GM21717 (cell line): ENCODE measurements at regions not wholly inside any gene's neighbourhood (a gene's known extent, or its start where the extent isn't known, plus 50 kb on each side); places are given as distances from the start of the nearest gene placed in this dataset.
A peak's percentile ranks its signal among the peaks of the same experiment; 100 is the strongest.
"Not testable (repeated sequence)": the region's sequence is repeated elsewhere in the genome, so short reads cannot be mapped to it uniquely, and the experiment has no call there.

Source experiments
- ATAC-seq: cut with Tn5 transposase; IDR thresholded peaks from one replicate; pipeline ENCODE4 v1.9.1; 2021; ENCODE audit warnings: mild to moderate bottlenecking, moderate library complexity; ENCODE audit not compliant: unreplicated experiment

DNA sequence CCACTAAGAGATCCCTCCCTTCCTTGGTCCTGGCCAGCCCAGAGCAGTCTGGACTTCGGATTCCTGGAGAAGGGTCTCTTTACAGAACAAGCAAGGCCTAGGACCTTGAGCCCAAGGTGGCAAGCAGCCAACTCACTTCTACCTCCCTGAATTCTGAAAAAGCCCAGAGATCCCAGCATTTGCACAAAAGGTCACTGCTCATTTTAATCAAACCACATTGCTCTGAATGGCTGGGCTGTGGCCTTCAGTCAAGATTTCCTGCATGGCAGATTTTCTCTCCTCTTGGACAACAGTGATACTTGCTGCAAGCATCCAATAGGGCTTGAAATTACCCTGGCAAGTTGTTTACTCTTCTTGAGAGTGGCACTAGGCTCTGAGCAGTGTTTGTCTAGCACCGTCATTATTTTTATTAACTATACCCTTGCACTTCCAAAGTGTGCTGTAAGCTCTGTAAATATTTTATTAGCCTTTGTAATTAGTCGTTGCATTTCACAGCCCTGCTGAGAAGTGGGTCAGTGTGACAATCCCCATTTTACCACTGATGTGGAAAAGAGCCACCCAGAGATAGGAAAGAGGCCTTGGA is 274.7 kb upstream of the CTNNB1 start:
- no peak for ATAC-seq

- no peak for ATAC-seq
Measured at GRCh38 chr3:40925231-40925630, 274.1 kb upstream of the CTNNB1 start.

DNA sequence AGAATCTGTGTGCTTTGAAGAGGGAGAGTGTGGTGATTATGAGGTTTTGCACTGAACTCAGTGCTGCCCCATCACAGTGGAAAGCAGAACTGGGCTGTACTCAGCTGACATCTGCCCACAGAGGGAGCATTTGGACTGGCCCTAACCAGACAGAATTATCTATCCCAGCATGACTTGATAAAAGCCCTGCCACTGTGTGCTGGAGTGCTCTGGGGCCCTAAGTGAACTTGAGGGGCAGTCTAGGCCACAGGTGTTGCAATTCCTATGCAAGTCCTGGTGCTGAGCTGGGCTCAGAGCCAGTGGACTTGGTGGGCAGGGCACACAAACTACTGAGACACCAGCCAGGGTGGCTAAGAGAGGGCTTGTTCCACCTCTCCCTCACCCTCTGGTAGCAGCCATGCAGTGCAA is 269.2 kb upstream of the CTNNB1 start:
- no peak for ATAC-seq

- no peak for ATAC-seq
Measured at GRCh38 chr3:40930756-40931155, 268.5 kb upstream of the CTNNB1 start.

DNA sequence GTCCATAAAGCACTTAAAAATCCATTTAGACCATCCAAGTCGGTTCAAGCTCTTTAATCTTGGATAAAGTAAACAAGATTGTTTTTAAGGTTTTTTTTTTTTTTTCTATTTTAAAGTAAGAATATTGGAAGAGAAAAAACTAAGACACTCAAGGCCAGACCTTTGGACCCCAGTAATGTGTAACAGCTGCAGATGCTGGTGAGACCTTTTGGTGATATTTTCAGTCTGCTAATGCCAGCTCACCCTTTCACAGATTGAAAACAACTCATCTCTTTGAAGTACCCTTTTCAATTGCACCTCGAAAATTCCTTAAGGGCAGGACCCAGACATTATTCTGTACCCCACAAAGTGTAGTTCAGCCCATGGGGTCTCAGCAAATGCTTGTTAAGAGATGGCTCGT is 260.7 kb upstream of the CTNNB1 start:
- no peak for ATAC-seq

GRCh38 chr3:40939030-40939740 is 260.1 kb upstream of the CTNNB1 start:
- ATAC-seq: no peak

DNA sequence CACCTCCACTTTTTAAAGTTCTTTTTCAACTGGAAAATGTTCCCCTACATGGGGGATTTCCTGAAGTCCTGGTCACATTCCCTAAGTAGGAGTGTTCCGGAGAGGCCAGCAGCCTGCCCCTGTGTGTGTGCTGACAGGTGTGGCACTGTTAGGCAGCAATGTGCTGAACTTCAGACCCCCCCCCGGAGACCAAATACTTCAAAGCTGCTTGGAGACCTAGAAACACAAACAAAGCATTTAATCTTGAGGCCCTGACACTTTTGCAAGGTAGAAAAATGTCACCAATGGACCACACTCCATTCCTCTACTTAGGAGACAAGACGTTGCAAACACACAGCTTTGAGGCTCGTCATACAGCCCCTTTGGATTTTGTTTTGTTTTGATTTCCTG is 259.6 kb upstream of the CTNNB1 start:
- ATAC-seq: no peak

DNA sequence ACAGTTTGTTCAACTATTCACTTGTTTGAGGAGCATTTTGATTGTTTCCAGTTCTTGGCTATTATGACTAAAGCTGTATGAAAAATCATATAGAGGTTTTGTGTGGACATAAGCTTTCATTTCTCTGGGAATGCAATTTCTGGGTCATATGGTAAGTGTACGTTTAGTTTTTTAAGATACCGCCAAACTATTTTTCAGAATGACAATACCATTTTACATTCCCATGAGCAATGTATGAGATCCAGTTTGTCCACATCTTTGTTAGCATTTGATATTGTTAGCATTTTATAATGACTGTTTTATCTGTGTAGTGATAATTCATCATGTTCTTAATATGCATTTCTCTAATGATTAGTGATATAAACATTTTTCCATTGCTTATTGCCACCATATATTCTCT is 258.7 kb upstream of the CTNNB1 start:
- ATAC-seq: no peak

DNA sequence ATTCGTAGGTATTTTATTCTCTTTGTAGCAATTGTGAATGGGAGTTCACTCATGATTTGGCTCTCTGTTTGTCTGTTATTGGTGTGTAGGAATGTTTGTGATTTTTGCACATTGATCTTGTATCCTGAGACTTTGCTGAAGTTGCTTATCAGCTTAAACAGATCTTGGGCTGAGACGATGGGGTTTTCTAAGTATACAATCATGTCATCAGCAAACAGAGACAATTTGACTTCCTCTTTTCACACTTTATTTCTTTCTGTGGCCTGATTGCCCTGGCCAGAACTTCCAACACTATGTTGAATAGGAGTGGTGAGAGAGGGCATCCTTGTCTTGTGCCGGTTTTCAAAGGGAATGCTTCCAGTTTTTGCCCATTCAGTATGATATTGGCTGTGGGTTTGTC is 252.3 kb upstream of the CTNNB1 start:
- ATAC-seq: not testable (repeated sequence)

DNA sequence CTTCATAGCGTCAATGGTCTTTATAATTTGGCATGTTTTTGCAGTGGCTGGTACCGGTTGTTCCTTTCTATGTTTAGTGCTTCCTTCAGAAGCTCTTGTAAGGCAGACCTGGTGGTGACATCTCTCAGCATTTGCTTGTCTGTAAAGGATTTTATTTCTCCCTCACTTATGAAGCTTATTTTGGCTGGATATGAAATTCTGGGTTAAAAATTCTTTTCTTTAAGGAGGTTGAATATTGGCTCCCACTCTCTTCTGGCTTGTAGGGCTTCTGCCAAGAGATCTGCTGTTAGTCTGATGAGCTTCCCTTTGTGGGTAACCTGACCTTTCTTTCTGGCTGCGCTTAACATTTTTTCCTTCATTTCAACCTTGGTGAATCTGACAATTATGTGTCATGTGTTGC is 250.0 kb upstream of the CTNNB1 start:
- ATAC-seq: not testable (repeated sequence)

DNA sequence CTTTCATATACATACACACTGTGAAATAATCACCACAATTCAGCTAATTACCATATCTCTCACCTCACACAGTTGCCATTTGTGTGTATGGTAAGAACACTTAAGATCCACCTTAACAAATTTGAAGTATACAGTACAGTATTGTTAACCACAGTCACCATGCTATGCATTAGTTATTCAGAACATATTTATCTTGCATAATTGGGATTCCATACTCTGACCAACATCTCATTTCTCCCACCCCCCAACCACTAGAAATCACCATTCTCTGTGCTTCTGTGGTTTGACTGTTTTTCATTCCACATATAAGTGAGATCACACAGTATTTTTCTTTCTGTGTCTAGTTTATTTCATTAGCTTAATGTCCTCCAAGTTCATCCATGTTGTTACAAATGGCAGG is 247.7 kb upstream of the CTNNB1 start:
- ATAC-seq: no peak

- ATAC-seq: peak; percentile 81
Measured at GRCh38 chr3:40961104-40961857, 238.0 kb upstream of the CTNNB1 start.

DNA sequence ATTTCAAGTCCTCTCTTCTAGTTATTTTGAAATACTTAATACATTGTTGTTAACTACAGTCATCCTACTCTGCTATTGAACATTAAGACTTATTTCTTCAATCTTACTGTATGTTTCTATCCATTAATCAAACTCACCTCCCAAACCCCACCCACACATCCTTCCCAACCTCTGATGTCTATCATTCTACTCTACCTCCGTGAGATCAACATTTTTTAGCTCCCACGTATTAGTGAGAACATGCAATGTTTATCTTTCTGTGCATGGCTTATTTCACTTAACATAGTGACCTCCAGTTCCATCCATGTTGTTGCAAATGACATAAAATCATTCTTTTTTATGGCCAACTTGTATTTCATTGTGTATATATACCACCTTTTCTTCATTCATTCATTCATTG is 236.6 kb upstream of the CTNNB1 start:
- ATAC-seq: no peak

GRCh38 chr3:40968666-40969065 is 230.6 kb upstream of the CTNNB1 start:
- ATAC-seq: no peak

DNA sequence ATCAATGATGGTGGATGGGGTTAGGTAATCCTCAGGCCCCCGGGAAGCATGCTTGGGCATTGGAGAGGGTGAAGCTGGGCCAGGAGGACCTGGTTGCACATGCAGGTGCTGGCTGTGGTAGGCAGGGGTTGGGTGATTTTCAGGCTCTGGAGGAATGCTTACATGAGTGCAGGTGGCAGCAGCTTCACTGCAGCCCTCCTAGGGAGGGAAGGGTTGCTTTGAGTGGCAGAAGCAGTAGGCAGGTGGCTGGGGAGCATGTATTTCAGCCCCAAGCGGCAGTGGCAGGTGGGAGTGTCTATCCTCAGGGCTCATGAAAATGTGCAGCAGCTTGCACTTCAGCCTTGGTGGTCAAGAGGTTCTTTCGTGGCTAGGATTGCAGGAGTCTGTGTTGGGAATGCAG is 230.0 kb upstream of the CTNNB1 start:
- no peak for ATAC-seq

- no peak for ATAC-seq
Measured at GRCh38 chr3:40969756-40970466, 229.4 kb upstream of the CTNNB1 start.

- peak; percentile 96 for ATAC-seq
Measured at GRCh38 chr3:40971191-40972168, 227.8 kb upstream of the CTNNB1 start.

- ATAC-seq: no peak
Measured at GRCh38 chr3:40972350-40972749, 227.0 kb upstream of the CTNNB1 start.

- no peak for ATAC-seq
Measured at GRCh38 chr3:40973141-40973540, 226.2 kb upstream of the CTNNB1 start.

DNA sequence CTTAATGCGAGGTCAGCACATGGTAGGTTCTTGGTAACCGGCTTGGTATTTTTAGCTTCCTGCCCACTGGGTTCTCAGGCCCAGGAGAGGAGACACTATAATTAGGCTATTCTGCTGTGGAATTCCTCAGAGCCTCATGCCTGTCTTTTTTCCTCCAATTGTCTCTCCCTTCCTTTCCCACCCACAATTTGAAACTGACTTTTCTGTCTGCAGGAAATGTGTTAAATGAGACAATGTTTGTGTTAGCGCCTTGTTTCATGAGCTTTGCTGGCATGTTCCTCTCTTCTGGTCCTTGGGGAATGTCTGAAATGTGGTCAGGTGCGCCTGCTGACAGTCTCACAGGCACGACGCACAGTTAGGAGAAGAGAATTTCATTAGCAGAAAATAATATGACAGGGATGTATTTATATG is 223.6 kb upstream of the CTNNB1 start:
- ATAC-seq: no peak
